ENCODE measurements at regions not wholly inside any gene's neighbourhood (a gene's known extent, or its start where the extent isn't known, plus 50 kb on each side); places are given as distances from the start of the nearest gene placed in this dataset.

DNA sequence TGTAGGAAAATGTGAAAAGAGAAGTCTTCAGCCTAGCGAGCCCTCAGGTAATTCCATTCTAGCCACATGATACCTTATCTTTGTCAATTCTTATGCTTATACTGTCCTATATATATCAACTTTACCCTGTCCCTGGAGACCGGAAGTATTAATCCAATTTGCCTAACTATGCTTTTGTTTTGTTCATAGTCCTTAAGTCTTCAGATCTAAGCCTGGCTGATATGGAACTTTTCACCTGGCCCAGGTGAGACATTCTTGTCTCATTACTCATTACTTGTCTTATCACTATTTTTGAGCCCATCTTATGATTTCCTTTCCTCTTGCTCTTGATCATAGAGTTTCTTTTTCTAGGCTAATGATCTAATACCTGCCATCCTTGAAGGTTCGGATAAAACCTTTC lies 194.1 kb upstream of the FANCL start:
- Histone ChIP-seq H3K27me3 (ENCODE audit: control insufficient read depth, insufficient read depth, low read length) (no peaks in the 10 kb centered on the region), H3K4me3 (ENCODE audit: low read length) (no peak overlapping the region), H3K9me3 (ENCODE audit: control insufficient read depth, low read depth, low read length) (no peaks in the 10 kb centered on the region), H3K36me3 (ENCODE audit: control insufficient read depth, insufficient read depth, low read length) (no peaks in the 10 kb centered on the region), H3K27ac (ENCODE audit: low read length) (peak overlapping the region; percentile 44), H3K4me1 (ENCODE audit: control insufficient read depth, insufficient read depth, low read length) (peaks cover 8% of the 10 kb centered on the region)
- WGBS (ENCODE audit: insufficient coverage, low lambda C conversion rate): 53% methylated on average over 3 of the region's 3 CpGs
- DNase-seq: peak; percentile 29 to 57

DNA sequence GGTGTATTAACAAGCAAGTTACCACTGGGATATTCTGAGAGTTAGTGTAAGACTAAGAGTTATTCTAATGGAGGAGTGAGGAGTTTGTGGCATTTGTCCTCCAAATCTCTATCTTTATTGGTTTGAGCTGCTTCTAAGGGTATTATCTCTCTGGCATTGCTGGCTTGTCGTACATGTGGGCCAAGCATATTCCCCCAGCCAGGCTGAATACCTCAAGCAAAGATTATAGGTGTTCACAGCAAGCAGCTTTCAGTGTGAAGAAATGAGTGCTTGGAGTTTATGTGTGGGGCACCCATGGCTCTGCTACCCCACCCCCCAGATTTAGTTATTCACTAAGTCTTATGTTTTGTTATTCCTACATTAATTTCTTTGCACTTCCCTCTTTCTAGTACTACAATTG lies 193.6 kb upstream of the FANCL start:
- H3K27me3 ChIP-seq (ENCODE audit: control insufficient read depth, insufficient read depth, low read length): no peaks in the 10 kb centered on the region
- H3K36me3 ChIP-seq (ENCODE audit: control insufficient read depth, insufficient read depth, low read length): no peaks in the 10 kb centered on the region
- H3K9me3 ChIP-seq (ENCODE audit: control insufficient read depth, low read depth, low read length): no peaks in the 10 kb centered on the region
- DNase-seq: no peak
- H3K4me1 ChIP-seq (ENCODE audit: control insufficient read depth, insufficient read depth, low read length): peaks cover 8% of the 10 kb centered on the region
- WGBS (ENCODE audit: insufficient coverage, low lambda C conversion rate): no CpG with 5 or more reads among the region's 1 CpG
- H3K27ac ChIP-seq (ENCODE audit: low read length): peak overlapping the region; percentile 44
- H3K4me3 ChIP-seq (ENCODE audit: low read length): no peak overlapping the region

DNA sequence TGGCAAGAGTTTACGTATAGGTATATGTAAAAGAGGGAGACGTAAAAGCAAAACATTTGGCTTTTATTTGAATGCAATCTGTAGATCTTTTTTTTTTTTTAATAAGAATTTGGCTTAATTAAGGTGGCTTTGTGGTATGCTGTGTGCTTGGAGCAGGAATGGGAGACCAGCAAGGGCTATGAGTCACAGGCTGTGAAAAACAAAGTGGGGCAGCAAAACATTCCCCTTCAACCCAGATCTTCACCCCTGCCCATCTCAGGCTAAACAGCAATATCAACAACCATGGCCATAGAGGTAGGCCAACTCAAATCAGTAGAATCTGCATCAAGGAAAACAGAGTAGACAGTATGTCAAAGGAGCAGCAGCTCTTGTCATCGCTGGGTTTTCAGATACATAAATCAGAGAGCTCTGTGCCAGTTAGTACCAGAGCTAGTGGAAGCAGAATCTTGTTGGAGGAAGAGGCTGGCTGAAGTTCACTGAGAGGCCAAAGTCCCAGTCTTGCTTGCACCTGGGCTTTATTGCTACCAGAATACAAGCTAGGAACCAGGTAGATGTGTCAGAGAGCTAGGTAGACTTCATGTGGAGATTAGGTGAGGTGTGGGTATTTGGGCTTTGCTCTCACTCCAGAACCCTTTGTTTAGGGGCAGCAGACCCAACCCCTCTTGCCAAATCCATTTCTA lies 191.5 kb upstream of the FANCL start:
- peak overlapping the region; percentile 70 for H3K27ac ChIP-seq (ENCODE audit: low read length)

DNA sequence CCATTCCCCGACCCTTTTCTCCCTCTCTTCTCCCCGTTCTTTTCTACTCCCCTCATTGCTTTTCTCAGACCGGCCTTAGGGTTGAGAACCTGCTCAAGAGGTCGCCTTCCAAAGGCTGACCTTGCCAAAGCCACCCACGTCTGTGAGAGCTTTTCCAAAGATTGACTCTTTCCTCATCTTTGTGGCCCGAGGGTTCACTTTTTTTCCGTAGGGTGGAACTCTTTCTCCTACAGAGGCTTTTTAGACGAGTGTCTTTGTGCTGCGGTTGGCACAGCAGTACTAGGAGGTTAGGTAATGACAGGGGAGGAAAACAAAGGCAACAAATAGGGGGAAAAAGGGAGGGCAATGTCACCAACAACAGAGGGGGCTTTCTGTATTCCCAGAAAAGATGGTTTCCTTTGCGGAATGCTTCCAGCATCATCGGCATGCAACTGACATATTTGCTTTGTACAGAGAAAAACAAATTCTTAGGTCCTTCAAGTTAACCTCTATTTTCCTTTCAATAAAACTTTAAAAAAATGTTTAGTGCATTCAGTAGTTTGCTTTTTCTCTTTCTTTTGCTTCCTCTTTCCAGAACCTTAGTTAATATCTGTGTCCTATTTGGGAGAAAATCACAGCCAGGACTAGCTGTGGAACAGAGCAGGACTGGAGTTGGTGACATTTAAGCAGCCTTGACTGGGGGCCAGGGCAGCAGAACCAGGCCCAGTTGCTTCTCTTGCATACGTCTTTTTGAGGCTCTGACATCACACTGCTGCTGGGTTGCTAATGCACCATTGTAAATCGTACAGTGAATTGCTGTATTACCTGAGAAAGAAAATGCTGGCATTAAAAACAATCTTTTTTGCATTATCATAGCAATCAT lies 188.1 kb upstream of the FANCL start:
- Histone ChIP-seq H3K4me3 (ENCODE audit: low read length) (peak overlapping the region; percentile 19), H3K36me3 (ENCODE audit: control insufficient read depth, insufficient read depth, low read length) (no peaks in the 10 kb centered on the region), H3K4me1 (ENCODE audit: control insufficient read depth, insufficient read depth, low read length) (peaks cover 6% of the 10 kb centered on the region), H3K27ac (ENCODE audit: low read length) (peak overlapping the region; percentile 10), H3K27me3 (ENCODE audit: control insufficient read depth, insufficient read depth, low read length) (no peaks in the 10 kb centered on the region), H3K9me3 (ENCODE audit: control insufficient read depth, low read depth, low read length) (no peaks in the 10 kb centered on the region)
- DNase-seq: peak in 1 of 2 donors; percentile 29
- 72% methylated on average over 3 of the region's 13 CpGs for WGBS (ENCODE audit: insufficient coverage, low lambda C conversion rate)

More for the DNA sequence above, 191.5 kb upstream of the FANCL start:
- WGBS (ENCODE audit: insufficient coverage, low lambda C conversion rate): no CpG with 5 or more reads among the region's 3 CpGs
- peak; percentile 75 to 88 for DNase-seq
- peaks cover 8% of the 10 kb centered on the region for H3K4me1 ChIP-seq (ENCODE audit: control insufficient read depth, insufficient read depth, low read length)
- no peak overlapping the region for H3K4me3 ChIP-seq (ENCODE audit: low read length)
- H3K27me3 ChIP-seq (ENCODE audit: control insufficient read depth, insufficient read depth, low read length): no peaks in the 10 kb centered on the region
- no peaks in the 10 kb centered on the region for H3K36me3 ChIP-seq (ENCODE audit: control insufficient read depth, insufficient read depth, low read length)
- no peaks in the 10 kb centered on the region for H3K9me3 ChIP-seq (ENCODE audit: control insufficient read depth, low read depth, low read length)

DNA sequence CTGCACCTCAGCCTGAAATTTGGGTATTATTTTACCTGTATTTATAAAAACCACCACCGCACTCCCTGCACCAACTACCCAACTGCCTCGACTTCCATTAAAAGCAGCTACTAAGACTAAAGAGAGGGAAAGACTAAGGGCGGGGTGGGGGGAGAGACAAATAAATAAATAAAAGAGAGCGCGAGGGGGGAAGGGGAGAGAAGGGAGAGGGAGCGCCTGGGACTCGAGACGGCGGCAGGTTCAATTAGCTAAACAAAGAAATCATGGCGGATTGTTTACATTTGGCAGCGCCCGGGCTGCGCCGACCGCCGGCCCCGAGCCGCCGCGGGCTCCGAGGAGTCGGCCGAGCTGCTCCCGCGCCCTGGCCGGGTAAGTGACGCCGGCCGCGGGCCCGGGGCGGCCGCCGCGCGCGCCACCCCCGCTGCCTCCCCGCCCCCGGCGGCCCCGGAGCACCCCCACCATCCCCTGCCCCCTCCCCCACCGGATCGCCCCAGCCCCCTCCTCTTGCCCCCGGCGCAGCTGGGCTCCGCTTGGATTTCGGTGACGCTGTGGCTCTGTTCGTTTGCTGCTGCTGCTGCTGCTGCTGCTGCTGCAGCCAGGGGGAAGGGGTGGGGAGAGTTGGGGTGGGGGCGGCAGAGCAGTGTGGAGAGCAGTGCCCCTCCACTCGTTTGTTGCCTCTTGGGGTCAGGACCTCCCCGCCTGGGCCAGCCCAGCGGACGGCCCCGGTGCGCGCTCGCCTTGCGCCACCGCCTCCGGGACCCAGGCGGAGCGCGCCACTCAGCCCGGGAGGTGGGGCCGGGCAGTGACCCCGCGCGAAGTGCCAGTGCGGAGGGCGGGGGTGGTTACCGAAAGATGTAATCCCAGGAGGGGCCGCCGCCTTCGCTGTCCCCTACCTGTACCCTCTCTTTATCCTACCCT lies 187.2 kb upstream of the FANCL start:
- H3K27ac ChIP-seq (ENCODE audit: low read length): peak overlapping the region; percentile 35
- H3K4me3 ChIP-seq (ENCODE audit: low read length): peak overlapping the region; percentile 54
- 3% methylated on average over 5 of the region's 76 CpGs for WGBS (ENCODE audit: insufficient coverage, low lambda C conversion rate)
- H3K36me3 ChIP-seq (ENCODE audit: control insufficient read depth, insufficient read depth, low read length): no peaks in the 10 kb centered on the region
- H3K9me3 ChIP-seq (ENCODE audit: control insufficient read depth, low read depth, low read length): no peaks in the 10 kb centered on the region
- peaks cover 6% of the 10 kb centered on the region for H3K4me1 ChIP-seq (ENCODE audit: control insufficient read depth, insufficient read depth, low read length)
- DNase-seq: peak; percentile 19 to 45
- no peaks in the 10 kb centered on the region for H3K27me3 ChIP-seq (ENCODE audit: control insufficient read depth, insufficient read depth, low read length)

DNA sequence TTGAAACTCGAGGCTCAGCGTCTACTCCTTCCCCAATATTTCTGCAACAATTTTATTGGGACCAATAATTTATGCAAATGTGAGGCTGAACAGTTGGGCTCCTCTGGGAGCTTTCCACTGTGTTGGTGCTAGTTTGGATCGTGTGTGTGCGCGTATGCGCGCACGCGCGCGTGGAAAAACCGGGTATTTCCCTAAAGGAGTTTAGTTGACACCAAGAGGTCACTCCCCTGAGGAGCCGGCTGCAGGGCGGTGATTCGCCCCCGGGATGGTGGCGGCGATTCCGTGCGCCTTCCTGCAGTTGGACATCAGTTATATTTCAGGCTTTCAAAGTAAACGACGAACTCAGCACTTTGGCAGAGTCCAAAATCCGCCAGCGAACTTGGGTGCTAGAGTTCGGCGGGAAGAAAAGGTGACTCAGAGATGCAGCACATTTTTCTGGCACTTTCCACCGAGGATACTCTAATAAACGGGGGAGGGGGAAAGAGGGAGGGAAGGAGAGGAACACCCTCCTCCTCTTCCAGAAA lies 186.5 kb upstream of the FANCL start:
- DNase-seq: peak; percentile 48 to 80
- WGBS (ENCODE audit: insufficient coverage, low lambda C conversion rate): no CpG with 5 or more reads among the region's 28 CpGs

DNA sequence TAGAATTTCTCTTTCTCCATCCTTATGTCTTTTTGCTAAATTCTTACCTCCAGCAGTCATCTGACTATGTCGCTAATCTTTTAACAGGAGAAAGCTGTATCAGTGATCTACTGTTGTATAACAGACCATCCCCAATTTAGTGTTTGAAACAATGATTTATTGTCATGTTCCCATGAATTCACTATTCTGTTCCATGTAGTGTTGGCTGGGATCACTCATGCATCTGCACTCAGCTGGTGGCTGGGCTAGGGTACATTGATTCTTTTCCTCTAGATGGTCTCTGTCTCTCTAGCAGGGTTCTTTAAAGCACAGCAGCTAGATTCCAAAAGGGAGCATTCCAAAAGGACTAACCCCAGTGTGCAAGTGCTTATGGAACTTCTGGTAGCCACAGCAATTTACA lies 184.2 kb upstream of the FANCL start:
- H3K4me1 ChIP-seq (ENCODE audit: control insufficient read depth, insufficient read depth, low read length): no peaks in the 10 kb centered on the region
- DNase-seq: no peak
- H3K27me3 ChIP-seq (ENCODE audit: control insufficient read depth, insufficient read depth, low read length): peaks cover 5% of the 10 kb centered on the region
- no peak overlapping the region for H3K4me3 ChIP-seq (ENCODE audit: low read length)
- no peaks in the 10 kb centered on the region for H3K9me3 ChIP-seq (ENCODE audit: control insufficient read depth, low read depth, low read length)
- WGBS (ENCODE audit: insufficient coverage, low lambda C conversion rate): 100% methylated on average over 1 of the region's 1 CpG
- no peaks in the 10 kb centered on the region for H3K36me3 ChIP-seq (ENCODE audit: control insufficient read depth, insufficient read depth, low read length)
- no peak overlapping the region for H3K27ac ChIP-seq (ENCODE audit: low read length)

More for the DNA sequence above, 186.5 kb upstream of the FANCL start:
- peaks cover 2% of the 10 kb centered on the region for H3K4me1 ChIP-seq (ENCODE audit: control insufficient read depth, insufficient read depth, low read length)
- H3K27me3 ChIP-seq (ENCODE audit: control insufficient read depth, insufficient read depth, low read length): peaks cover 2% of the 10 kb centered on the region
- H3K27ac ChIP-seq (ENCODE audit: low read length): peak overlapping the region; percentile 35
- no peaks in the 10 kb centered on the region for H3K36me3 ChIP-seq (ENCODE audit: control insufficient read depth, insufficient read depth, low read length)
- peak overlapping the region; percentile 54 for H3K4me3 ChIP-seq (ENCODE audit: low read length)
- H3K9me3 ChIP-seq (ENCODE audit: control insufficient read depth, low read depth, low read length): no peaks in the 10 kb centered on the region

DNA sequence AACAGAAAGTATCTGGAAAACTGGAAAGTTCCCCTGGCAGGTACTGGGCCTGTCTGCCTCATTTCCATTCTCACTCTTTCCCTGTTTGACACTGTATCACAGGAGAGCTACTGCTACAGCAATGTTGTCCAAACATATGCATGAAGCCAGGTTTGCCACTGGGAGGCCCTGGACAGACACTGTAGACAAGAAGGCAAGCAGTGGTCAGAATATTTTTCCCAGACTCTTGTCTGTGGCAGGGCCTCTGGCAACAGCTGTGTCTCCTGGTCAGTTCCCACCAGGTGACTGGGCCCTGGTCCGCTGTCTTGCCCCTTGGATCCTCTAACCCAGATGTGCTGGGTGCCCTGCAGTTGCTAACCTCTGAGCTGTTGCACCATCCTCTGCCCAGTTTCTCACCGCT lies 178.9 kb upstream of the FANCL start:
- no CpG with 5 or more reads among the region's 2 CpGs for WGBS (ENCODE audit: insufficient coverage, low lambda C conversion rate)
- Histone ChIP-seq H3K27me3 (ENCODE audit: control insufficient read depth, insufficient read depth, low read length) (peaks cover 5% of the 10 kb centered on the region), H3K4me3 (ENCODE audit: low read length) (no peak overlapping the region), H3K9me3 (ENCODE audit: control insufficient read depth, low read depth, low read length) (no peaks in the 10 kb centered on the region), H3K36me3 (ENCODE audit: control insufficient read depth, insufficient read depth, low read length) (no peaks in the 10 kb centered on the region), H3K27ac (ENCODE audit: low read length) (no peak overlapping the region), H3K4me1 (ENCODE audit: control insufficient read depth, insufficient read depth, low read length) (no peaks in the 10 kb centered on the region)
- no peak for DNase-seq

DNA sequence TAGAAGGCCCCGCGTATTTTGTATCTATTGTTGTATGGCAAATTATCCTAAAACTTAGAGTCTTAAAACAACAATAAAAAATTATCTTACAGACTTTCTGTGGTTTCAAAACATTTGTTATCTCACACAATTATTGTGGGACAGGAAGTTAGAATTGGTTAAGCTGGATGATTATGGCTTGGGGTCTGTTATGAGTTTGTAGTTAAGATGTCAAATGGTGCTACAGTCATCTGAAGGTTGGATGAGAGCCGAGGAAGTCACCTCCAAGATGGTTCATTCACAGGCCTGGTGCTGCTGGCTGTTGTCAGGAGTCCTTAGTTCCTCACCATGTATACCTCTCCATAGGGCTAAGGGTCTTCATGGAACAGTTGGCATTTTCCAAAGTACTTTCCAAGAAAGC lies 175.6 kb upstream of the FANCL start:
- no peak for DNase-seq
- no peak overlapping the region for H3K27ac ChIP-seq (ENCODE audit: low read length)
- no peaks in the 10 kb centered on the region for H3K9me3 ChIP-seq (ENCODE audit: control insufficient read depth, low read depth, low read length)
- H3K4me3 ChIP-seq (ENCODE audit: low read length): no peak overlapping the region
- H3K36me3 ChIP-seq (ENCODE audit: control insufficient read depth, insufficient read depth, low read length): no peaks in the 10 kb centered on the region
- peaks cover 2% of the 10 kb centered on the region for H3K27me3 ChIP-seq (ENCODE audit: control insufficient read depth, insufficient read depth, low read length)
- H3K4me1 ChIP-seq (ENCODE audit: control insufficient read depth, insufficient read depth, low read length): no peaks in the 10 kb centered on the region
- WGBS (ENCODE audit: insufficient coverage, low lambda C conversion rate): no CpG with 5 or more reads among the region's 3 CpGs

DNA sequence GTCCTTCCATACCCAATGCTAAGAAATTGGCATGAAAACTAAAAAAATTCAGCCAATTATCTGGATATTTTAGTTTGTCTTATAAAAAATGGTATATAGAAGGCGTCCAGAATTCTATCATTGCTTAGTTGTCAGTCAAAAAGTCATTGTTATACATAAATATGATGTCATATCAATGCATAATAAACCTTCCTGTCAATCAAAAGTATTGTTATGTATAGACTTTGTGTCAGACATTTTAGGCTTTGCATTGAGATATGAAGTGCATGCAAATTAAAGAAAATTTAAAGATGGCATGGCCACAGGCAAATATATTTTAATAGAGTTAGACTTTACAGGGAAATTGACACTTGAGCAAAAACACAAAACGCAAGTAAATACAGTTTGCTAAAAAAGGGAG lies 173.4 kb upstream of the FANCL start:
- H3K36me3 ChIP-seq (ENCODE audit: control insufficient read depth, insufficient read depth, low read length): no peaks in the 10 kb centered on the region
- WGBS (ENCODE audit: insufficient coverage, low lambda C conversion rate): 86% methylated on average over 2 of the region's 2 CpGs
- H3K27me3 ChIP-seq (ENCODE audit: control insufficient read depth, insufficient read depth, low read length): no peaks in the 10 kb centered on the region
- H3K4me1 ChIP-seq (ENCODE audit: control insufficient read depth, insufficient read depth, low read length): no peaks in the 10 kb centered on the region
- no peak overlapping the region for H3K4me3 ChIP-seq (ENCODE audit: low read length)
- no peak overlapping the region for H3K27ac ChIP-seq (ENCODE audit: low read length)
- DNase-seq: no peak
- no peaks in the 10 kb centered on the region for H3K9me3 ChIP-seq (ENCODE audit: control insufficient read depth, low read depth, low read length)

Data from large intestine (tissue), 3 donors.